WTC11 (cell line): ENCODE measurements at regions not wholly inside any gene's neighbourhood (a gene's known extent, or its start where the extent isn't known, plus 50 kb on each side); places are given as distances from the start of the nearest gene placed in this dataset.

ENCODE experiments used
- ATAC-seq: fragments of 200-7000 bp; cut with Tn5 transposase; 2 replicates; pipeline ENCODE4 v1.10.0; 2021; ENCODE audit warnings: mild to moderate bottlenecking, moderate library complexity
- CTCF ChIA-PET: fragments of 300-600 bp; sonication (Branson Sonifier 250); formaldehyde crosslinking; loops from one replicate; lab custom pipeline; 2021; ENCODE audit warnings: antibody characterized with exemption; lab: Charles Lee
- POLR2A ChIA-PET: fragments of 350-600 bp; sonication (Branson Sonifier 250); formaldehyde crosslinking; loops from one replicate; lab custom pipeline; 2021; ENCODE audit warnings: antibody characterized with exemption; lab: Charles Lee
- DNase-seq: peaks from one replicate; pipeline ENCODE4 v3.0.0; 2021; ENCODE audit warnings: low spot score
- H3K27ac Mint-ChIP-seq: 2 replicates; pipeline ENCODE4 v1.8.0; 2021; ENCODE audit warnings: mixed read lengths
- H3K27me3 Mint-ChIP-seq: 2 replicates; pipeline ENCODE4 v1.8.0; 2021; ENCODE audit warnings: low read depth, mild to moderate bottlenecking, moderate library complexity, mixed read lengths
- H3K36me3 Mint-ChIP-seq: 2 replicates; pipeline ENCODE4 v1.8.0; 2021; ENCODE audit warnings: mixed read lengths
- H3K4me1 Mint-ChIP-seq: 2 replicates; pipeline ENCODE4 v1.8.0; 2022; ENCODE audit warnings: mixed read lengths
- H3K4me3 Mint-ChIP-seq: 2 replicates; pipeline ENCODE4 v1.8.0; 2021; ENCODE audit warnings: mild to moderate bottlenecking, moderate library complexity, mixed read lengths
- H3K9me3 Mint-ChIP-seq: 2 replicates; pipeline ENCODE4 v1.8.0; 2021; ENCODE audit warnings: mixed read lengths
- CDX4 ChIP-seq: fragments of 250-450 bp; sonication (Bioruptor Pico); IDR thresholded peaks from 2 replicates; pipeline ENCODE4 v1.9.0; 2021; ENCODE audit warnings: moderate library complexity, mild to moderate bottlenecking, inconsistent platforms, borderline replicate concordance
- ELF4 ChIP-seq: sonication (generic); formaldehyde crosslinking; IDR thresholded peaks from 2 replicates; pipeline ENCODE4 v1.8.1; 2022; ENCODE audit warnings: low read depth, mild to moderate bottlenecking, moderate library complexity, missing genetic modification reagents
- ERG ChIP-seq: fragments of 250-450 bp; sonication (Bioruptor Pico); IDR thresholded peaks from 2 replicates; pipeline ENCODE4 v1.8.0; 2021; ENCODE audit warnings: mild to moderate bottlenecking
- FOXK1 ChIP-seq: sonication (generic); formaldehyde crosslinking; IDR thresholded peaks from 2 replicates; pipeline ENCODE4 v1.8.0; 2022; ENCODE audit warnings: mild to moderate bottlenecking, moderate library complexity, missing genetic modification reagents
- KAT7 ChIP-seq: sonication (generic); formaldehyde crosslinking; IDR thresholded peaks from 2 replicates; pipeline ENCODE4 v1.8.1; 2023; ENCODE audit warnings: missing genetic modification reagents, mild to moderate bottlenecking, borderline replicate concordance
- NR1H2 ChIP-seq: sonication (generic); formaldehyde crosslinking; IDR thresholded peaks from 2 replicates; pipeline ENCODE4 v1.9.0; 2021; ENCODE audit warnings: mild to moderate bottlenecking, moderate library complexity, missing genetic modification reagents
- PRDM15 ChIP-seq: sonication (generic); formaldehyde crosslinking; IDR thresholded peaks from 2 replicates; pipeline ENCODE4 v1.8.0; 2022; ENCODE audit warnings: missing genetic modification reagents
- RORB ChIP-seq: fragments of 250-450 bp; sonication (Bioruptor Pico); IDR thresholded peaks from 2 replicates; pipeline ENCODE4 v1.9.0; 2021; ENCODE audit warnings: mild to moderate bottlenecking
- SOX15 ChIP-seq: fragments of 250-450 bp; sonication (Bioruptor Pico); IDR thresholded peaks from 2 replicates; pipeline ENCODE4 v1.9.0; 2021; ENCODE audit warnings: mild to moderate bottlenecking
- STAT6 ChIP-seq: sonication (generic); formaldehyde crosslinking; conservative IDR thresholded peaks from 2 replicates; pipeline ENCODE4 v1.8.1; 2023; ENCODE audit warnings: mild to moderate bottlenecking, low read depth, missing genetic modification reagents, moderate library complexity
- TEAD1 ChIP-seq: sonication (generic); formaldehyde crosslinking; IDR thresholded peaks from 2 replicates; pipeline ENCODE4 v1.8.0; 2022; ENCODE audit warnings: mild to moderate bottlenecking, missing genetic modification reagents
- ZNF416 ChIP-seq: fragments of 250-450 bp; sonication (Bioruptor Pico); IDR thresholded peaks from 2 replicates; pipeline ENCODE4 v1.9.0; 2021; ENCODE audit warnings: mild to moderate bottlenecking, inconsistent platforms
- ZNF423 ChIP-seq: fragments of 250-450 bp; sonication (Bioruptor Pico); IDR thresholded peaks from 2 replicates; pipeline ENCODE4 v2.1.2; 2022; ENCODE audit warnings: mild to moderate bottlenecking, moderate library complexity
- ZNF512 ChIP-seq: sonication (generic); formaldehyde crosslinking; IDR thresholded peaks from 2 replicates; pipeline ENCODE4 v1.8.1; 2022; ENCODE audit warnings: missing genetic modification reagents, borderline replicate concordance
- ZSCAN18 ChIP-seq: fragments of 250-450 bp; sonication (Bioruptor Pico); IDR thresholded peaks from 2 replicates; pipeline ENCODE4 v2.1.2; 2022; ENCODE audit warnings: mild to moderate bottlenecking, moderate library complexity

GRCh38 chr14:101623685-101624444, 62.6 kb downstream of the DIO3 start:
- CTCF ChIA-PET = no interaction called here
- H3K4me3 Mint-ChIP-seq = no peak overlapping the region

GRCh38 chr14:101624536-101624935, 63.2 kb downstream of the DIO3 start:
- CTCF ChIA-PET = no interaction called here
- Mint-ChIP-seq H3K4me3 (no peak overlapping the region), H3K27me3 (peaks cover 14% of the 10 kb centered on the region), H3K9me3 (no peaks in the 10 kb centered on the region), H3K27ac (no peak overlapping the region), H3K4me1 (peaks cover 21% of the 10 kb centered on the region), H3K36me3 (no peaks in the 10 kb centered on the region)
- POLR2A ChIA-PET = no interaction called here
- DNase-seq (no peak), ATAC-seq (no peak)
- no peak for TF ChIP-seq CDX4 (CRISPR knock-in tag)
- no peak for TF ChIP-seq KAT7 (CRISPR knock-in tag)
- no peak for TF ChIP-seq ZSCAN18 (CRISPR knock-in tag)
- no peak for TF ChIP-seq RORB (CRISPR knock-in tag)
- no peak for TF ChIP-seq ZNF416 (CRISPR knock-in tag)
- no peak for TF ChIP-seq SOX15 (CRISPR knock-in tag)
- no peak for TF ChIP-seq TEAD1 (CRISPR knock-in tag)
- TF ChIP-seq NR1H2 (CRISPR knock-in tag) = no peak
- TF ChIP-seq ELF4 (CRISPR knock-in tag) = no peak
- TF ChIP-seq ZNF512 (CRISPR knock-in tag) = no peak
- TF ChIP-seq FOXK1 = no peak
- no peak for TF ChIP-seq ERG (CRISPR knock-in tag)
- no peak for TF ChIP-seq ZNF423

More at GRCh38 chr14:101623685-101624444, 62.6 kb downstream of the DIO3 start:
- Mint-ChIP-seq H3K36me3 (no peaks in the 10 kb centered on the region), H3K27ac (no peak overlapping the region), H3K27me3 (peaks cover 7% of the 10 kb centered on the region), H3K4me1 (peaks cover 21% of the 10 kb centered on the region), H3K9me3 (no peaks in the 10 kb centered on the region)
- TF ChIP-seq PRDM15 (CRISPR knock-in tag) = peak; percentile 15; the same call in 1 of the 2 replicates
- no peak for TF ChIP-seq STAT6 (CRISPR knock-in tag)
- no peak for DNase-seq
- POLR2A ChIA-PET = no interaction called here
- peak; percentile 22; the same call in 1 of the 2 replicates for ATAC-seq
